Left renal cortex interstitium (tissue), 4 donors: ENCODE measurements at regions not wholly inside any gene's neighbourhood (a gene's known extent, or its start where the extent isn't known, plus 50 kb on each side); places are given as distances from the start of the nearest gene placed in this dataset.

Experiments
- DNase-seq, 4 donors: peaks; one replicate each; pipeline ENCODE4 v3.0.0-alpha.2; 2013; ENCODE audit warnings: low read depth in 4 of 4, low spot score in 2 of 4, missing footprints in 1 of 4

DNA sequence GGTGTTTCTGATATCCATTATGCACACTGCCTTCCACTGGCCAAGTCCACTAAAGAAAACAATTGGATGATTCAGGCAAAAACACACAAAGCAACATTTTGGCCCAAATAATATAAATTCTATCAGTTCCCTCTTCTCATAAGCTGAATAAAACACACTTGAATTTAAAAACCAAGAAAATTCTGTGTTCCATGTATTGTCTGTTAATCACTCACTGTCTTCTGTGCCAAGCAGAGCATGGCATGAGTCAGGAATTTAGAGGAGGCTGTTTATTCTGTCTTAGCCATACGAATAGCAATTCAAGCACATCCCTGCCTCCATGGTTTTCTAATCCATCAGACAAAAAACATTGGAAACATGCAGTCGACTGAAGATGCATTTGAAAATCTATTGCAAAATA, 215.6 kb upstream of the UMPS start:
- DNase-seq: peak in 1 of 4 donors; percentile 4

DNA sequence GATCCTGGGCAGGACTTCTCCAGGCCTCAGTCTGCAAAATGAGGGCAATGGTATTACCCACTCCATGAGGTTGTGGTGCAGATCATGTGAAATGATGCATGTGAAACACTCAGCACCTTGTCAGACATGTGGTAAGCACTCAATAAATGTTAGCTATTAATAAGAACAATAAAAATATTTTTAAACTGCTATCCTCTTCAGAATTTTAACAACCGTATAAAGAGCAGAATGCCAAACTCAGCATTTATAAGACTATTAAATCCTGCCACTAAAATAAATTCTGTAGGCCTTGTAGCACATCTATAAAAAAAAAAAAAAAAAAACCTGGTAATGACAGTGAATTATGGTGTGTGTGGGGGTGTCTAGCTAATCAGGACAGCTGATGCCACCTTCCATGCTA, 213.9 kb upstream of the UMPS start:
- no peak for DNase-seq

DNA sequence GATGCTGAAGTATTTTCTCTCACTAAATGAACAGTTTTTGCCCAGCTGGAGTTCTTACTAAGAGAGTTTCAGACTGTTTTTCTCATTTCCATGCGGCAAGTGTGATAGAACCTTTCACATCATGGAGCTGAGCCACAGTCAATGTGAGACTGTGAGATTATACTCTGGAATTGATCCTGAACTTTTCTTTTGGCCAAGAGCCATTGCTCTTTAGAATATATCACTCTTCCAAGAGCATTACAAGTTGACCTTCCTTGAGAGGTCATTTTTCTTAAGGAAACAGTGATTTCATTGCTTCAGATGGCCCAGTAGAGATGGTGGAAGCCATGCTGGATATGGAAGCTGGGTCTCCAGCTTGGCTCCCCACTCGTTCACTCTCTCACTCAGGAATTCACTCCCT, 212.9 kb upstream of the UMPS start:
- DNase-seq: no peak

DNA sequence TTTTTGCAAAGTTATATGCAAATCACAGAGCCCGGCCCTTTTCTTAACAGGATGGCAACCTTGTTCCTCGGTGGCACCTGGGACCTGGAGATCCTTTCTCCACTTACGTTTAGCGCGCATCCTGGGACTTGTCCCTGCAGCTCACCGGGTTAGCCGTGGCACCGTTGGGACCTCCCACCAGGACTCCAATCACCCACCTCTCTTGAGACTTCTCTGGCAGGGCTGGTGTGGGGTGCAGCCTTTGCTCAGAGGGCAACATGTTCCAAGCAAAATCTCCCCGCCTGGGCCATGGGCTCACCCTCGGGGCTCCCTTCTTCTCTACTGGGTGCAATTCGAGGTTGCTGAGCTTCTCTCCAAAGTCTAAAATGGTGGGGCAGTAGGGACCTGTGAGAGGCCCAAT, 211.9 kb upstream of the UMPS start:
- DNase-seq: no peak

DNA sequence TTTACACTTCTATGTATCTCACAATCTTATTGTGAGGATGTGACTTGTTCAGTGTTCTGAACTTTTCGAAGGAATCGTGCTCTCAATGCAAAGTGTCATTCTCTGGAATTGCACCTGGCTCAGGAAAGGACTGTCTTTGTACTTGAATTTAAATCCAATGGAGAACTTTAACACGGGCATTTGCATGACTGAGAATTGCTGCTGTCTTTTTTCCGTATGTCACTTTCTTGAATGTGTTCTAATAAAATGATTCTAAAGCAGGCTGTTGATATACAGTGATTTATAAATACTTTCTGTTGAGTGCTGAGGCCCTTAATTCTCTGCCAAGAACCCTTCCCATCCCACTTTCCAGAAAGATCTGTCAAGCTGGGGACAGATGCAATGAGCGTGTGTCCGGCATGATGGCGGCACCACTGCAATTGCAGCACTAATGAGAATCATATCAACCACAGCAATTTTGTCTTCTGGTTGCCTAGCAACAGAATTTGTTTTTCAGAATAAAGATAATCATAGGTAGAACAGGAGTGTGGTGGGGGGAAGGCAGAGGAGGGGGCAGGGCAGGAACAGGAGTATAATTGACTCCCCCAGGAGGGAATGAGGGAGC, 210.6 kb upstream of the UMPS start:
- no peak for DNase-seq

DNA sequence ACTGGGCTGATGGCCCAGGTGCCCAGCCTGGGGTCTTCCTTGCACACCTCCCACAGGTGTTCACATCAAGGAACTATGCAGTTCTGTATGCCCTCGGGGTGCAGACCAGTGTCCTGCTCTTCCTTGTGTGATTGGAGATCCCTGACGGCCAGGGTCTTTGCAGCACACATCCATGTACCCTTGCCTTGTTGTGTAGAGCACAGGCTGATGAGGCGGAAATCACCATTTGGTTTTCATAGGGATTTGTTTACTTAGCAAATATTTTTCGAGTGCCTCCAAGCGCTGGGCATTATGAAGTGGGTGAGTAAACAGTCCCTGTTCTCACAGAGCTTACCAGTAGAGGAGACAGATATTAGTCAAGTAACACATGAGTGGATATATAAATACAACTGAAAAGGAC, 209.3 kb upstream of the UMPS start:
- DNase-seq: no peak

DNA sequence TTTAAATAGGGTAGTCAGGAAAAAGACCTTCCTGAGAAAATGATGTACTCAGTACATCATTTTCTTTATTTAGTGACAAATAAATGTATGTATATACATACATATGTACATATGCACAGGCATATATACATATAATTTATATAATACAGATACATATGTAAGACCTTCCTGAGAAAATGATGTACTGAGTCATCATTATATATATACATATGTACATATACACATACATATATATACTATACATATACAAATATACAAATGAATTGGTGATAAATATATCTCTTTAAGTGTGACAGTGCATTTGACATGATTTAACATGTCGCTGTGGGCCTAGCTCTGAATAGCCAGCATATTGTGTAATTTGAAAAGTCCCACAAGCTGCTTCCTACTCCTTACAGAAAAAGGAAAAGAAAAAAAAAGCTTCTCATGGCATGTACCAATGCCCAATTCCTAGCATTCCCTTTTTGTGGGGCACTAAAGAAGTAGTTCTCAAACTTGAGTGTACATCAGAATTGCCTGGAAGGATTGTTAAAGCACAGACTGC, 208.1 kb upstream of the UMPS start:
- DNase-seq: no peak

DNA sequence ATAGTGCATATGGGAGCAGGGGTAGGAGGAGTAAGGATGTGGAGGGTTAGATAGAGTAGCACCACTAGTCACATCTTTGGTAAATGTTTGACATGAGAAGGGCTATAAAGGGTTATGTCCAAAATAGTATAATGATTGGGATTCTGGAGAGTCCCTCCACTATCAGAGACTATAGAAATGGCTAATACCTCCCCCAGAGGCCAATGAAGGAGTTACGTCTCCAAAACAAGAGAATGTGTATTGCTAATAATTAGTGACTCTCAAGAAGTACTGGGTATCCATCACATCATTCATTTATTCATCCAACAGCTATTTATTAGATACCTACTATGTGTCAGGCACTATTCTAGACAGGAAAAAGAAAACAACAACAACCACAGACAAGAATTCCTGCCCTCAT, 203.7 kb upstream of the UMPS start:
- no peak for DNase-seq

DNA sequence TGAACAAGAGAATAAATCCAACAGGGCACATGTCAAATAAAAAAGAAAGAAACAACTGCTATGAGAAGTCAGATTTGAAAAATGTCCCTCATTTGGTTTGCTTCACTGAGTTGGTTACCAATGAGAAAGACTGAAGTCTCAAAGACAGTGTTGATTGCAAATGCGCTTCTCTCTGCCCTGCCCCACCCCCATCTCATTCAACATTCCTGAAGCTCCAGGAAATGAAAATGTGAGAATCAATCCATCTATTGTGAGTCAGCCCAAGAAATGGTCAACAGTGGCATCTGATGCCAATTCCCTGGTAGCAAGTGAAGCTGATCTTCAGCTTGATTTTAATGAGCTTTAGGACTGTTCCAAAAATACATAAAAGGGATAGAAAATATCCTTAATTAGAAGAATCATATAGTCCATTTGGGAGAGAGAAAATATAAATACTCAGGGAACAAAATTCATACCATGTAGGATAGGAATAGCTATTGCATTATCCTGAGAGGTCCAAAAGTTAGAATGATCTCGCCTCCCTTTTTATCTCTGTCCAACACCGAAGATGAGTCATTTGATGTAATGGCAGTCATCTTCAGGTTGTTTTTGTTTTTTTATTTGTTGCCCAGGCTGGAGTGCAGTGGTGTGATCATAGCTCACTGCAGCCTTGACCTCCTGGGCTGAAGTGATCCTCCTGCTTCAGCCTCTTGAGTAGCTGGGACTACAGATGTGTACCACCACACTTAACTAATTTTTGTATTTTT, 200.3 kb upstream of the UMPS start:
- no peak for DNase-seq

DNA sequence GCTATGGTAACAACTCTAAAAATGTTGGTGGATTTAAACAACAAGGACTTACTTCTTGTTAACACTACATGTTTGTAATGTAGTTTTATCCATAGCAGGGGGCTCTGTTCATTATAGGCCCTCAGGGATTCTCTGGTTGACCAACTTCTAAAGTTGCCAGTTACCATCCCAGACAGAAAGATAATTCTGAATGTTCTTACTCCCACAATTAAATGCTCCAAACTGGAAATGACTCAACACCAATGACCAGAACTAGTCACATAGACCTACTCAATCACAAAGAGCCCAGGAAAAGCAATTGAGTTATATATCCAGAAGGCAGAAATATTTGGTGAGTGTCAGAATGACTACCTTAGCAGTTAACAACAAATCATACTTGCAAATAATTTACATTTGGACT, 199.3 kb upstream of the UMPS start:
- DNase-seq: no peak

DNA sequence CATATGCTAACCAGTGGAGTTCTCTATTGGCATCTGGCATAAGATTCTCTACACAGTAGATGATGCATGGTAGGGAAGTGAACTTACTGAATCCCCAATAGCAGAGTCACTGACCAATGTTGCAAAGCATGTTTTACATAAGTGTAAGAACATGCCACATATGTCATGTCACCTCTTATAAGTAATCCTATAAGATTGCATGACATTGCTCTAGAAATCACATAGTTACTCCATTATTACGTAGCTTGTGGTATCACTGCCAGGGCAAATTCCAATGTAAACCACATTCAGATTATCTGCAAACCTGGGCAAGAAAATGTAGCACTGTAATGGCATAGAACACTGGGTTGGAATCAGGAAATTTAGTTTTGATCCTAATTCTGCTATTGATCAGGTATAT, 198.2 kb upstream of the UMPS start:
- no peak for DNase-seq

DNA sequence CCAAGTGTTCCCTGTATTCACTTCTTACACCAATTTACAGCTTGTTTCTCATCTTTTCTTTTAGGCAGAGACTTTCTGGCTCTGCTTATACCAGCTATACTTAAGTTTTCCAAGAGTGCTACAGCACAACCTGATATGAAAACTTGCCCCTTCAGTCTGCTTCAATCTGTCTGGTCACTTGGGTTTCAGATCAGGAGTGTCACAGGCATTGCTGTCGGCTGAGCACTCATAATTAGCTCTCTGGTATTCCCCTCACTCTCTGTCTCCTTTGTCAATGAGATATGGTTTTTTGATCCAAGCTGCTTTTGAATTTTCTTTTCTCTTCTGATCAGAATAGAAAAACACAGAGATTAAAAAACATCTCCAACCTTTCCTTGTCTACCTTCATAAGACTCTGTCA, 194.9 kb upstream of the UMPS start:
- DNase-seq: no peak

DNA sequence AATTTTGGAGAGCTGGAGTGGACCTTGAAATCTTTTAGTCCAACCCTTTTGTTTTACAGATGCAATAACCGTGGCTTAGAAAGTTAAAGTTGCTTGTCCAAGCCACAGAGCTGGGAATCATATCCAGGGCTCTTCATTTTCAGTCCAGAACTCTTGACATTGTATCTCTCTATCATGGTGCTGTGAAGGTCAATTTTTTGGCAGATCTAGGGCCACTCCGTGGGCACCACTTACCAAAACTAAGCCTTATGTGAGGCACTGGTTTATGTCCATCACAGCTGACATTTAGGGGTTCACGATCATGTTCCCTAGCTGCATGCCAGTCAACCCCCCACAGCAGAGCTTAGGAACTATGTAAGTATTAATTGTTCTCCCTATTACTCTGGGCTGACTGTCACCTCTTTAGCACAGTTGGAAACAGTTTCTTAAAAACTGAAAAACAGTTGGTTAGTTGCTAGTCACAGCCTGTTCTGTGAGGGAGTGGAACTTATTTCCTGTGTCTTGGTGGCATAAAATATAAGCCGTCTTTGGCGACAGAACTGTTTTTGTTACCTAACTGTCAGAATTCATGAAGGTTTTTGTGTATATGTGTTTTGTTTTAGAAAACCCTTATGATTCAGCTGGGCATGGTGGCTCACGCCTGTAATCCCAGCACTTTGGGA, 189.6 kb upstream of the UMPS start:
- no peak for DNase-seq

DNA sequence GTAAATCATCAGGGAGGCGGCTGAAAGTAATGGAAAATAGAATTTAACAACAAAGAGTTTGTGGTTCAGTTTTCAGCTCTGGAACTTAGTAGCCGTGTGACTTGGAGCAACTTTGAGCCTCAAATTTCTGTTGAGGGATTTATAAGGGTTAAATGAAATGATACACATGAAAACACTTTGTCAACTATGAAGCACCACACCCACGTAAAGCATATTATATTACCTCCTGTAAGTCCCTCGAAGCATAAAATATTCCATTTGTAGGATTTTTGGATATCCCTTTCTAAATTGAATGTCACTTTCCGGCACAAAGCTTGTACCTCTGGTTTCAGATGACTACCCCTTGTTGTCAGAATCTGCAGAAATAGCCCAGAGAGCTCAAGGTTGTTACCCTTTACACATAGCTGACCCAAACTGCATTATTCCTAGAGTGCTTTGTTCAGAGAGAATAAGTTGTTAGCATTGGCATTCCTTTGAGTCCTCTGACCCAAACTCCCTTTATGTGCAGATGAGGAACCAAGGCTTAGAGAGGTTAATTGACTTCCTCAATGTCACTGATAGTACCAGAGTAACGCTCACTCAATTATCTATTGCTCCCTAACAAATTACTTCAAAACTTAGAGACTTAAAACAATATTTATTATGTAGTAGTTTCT, 187.9 kb upstream of the UMPS start:
- no peak for DNase-seq

DNA sequence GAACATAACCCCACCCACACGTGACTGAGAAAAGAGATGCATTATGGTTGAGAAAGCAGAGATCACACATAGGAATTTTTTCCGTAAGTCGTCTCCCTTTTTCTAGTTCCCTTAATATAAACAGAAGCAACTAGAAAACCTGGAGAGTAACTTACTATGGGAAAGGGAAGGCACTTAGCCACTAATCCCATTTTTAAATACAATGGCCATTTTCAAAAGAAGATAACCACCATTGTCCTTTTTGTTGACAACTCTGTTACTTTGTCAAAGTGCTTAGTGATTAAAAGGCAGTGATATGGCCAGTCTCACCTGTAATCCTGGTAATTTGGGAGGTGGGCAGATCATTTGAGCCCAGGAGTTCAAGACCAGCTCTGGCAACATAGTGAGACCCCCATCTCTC, 184.4 kb upstream of the UMPS start:
- no peak for DNase-seq

DNA sequence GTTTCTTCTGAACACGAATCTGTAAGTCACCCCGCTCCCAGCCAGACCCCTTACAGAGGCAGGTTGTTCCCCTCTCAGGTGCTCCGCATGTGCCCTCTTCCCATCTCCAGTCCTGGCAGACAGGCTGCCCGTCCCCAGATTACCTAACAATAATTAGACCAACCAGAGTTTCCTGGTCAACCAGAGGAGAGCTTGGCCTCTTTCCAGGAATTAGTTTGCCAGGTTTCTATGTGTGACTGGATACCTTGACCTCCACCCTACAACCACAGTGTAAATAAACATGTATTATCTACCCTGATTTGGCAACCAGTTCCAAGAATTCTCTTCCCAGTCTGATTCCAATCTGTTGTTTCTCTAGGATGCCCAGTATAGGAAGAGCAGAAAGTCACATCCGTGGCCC, 178.0 kb upstream of the UMPS start:
- DNase-seq: no peak

DNA sequence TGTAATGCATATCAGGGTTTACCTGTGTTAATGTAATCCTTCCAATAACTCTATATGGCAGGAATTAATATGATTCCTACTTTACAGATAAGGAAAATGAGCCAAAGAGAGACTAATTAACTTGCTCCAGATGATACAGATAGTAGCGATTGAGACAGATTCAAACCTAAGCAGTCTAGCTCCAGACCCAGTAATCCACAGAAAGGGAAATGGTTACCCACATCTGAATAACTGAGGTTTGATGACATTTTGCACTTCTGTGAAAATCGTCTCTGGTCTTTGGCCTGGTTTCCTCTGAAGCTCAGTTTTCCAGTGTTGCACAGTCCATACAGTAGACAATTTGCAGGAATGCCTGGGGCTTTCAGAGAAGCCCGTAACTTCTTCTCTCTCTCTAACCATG, 177.1 kb upstream of the UMPS start:
- no peak for DNase-seq

DNA sequence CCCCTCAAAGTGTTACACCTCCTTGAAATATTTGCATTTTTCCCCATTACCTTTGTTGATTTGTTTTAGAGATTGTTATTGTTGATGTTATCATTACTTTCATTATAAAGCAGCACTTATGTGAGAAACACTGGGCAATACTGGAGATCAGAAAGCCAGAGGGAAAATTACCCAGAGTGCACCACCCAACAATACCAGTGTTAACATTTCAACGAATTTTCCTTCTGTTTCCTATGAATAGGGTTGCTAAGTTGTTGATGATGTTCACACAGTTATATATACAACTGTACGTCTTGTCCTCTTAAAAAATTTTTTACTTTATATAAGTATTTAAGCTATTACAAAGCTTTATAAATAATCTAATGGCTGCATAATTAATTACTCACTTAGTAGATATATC, 173.6 kb upstream of the UMPS start:
- DNase-seq: no peak

DNA sequence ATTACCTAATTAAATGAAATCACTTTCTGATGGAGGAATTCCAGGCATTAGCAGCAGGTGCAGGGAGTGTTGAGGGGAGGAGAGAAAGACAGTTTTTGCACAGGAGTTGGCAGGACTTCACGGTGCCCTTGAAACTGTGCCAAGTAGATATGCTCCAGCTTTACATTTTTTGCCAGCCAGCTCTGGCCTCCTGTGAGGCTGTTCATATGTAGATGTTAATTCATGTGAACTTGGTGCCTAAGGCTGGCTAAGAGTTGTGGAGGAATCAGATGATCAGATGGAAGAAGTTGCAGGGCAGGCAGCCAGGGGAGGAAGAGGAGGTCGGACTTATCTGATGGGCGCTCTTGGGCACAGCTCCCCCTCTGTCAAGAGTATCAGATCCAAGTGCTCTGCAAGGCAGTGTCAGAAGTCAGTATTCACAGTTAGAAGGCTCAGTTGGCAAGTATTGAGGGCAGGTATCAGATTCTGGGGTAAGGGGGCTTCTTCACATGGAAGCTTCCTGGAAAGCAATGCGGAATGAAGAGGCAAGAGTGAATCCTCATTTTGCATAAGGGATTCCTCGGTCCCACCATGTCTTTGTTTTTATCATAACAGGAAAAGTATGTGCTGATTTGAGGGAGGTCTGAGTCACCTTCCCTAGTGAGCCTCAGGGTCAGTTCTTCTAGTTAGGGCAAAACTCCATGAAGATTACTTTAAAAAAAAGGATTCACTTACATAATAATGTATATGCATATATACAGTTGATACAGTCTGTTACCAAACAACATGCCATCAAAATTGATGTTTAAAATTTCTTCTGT, 172.6 kb upstream of the UMPS start:
- DNase-seq: no peak

DNA sequence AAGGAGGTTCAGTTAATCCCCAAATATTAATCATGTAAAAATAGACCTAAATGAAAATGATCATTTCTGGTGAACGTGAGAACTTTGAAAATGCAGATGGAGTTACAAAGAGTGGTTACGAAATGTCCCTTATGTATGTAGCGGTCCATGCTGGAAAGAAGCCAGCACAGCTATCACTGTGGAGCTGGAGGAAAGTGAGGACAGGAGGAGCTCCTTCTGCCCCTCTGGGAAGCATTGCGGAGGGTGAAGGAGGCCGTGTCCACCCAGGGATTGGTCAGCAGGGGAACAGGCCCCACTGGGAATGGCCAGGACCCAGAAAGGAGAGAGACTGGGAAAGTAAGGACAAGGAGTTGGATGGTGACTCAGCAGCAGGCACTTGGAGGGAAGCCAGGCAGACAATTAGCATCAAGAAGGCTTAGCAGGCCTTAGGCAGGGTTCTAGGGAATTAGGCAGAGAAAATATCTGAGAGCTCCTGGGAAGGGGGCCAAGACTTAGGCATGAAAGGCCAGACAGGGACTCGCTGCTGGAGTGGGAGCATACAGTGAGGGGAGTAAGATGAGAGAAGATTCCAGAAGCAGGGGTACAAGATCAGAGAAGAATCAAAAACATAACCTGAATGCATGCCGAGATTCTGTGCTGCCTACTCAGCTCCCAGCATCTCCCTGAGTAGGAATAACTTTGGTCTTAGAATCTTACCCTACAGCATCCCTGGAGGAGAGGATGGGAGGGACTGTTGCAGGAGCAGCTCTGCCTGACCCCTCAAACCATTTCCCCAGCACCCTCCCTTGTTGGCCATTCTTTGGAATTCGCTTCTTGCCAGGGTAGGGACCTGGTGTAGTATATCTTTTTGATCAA, 171.0 kb upstream of the UMPS start:
- DNase-seq: peak in 2 of 4 donors; percentile 34 to 37
